Stimulated activated naive CD8-positive, alpha-beta T cell treated with anti-CD3 and anti-CD28 coated beads, Interleukin-15, Interleukin-2, amounts not matched to agents 100 U/mL and 50 U/mL, for 24 hours (primary cell): ENCODE measurements at regions not wholly inside any gene's neighbourhood (a gene's known extent, or its start where the extent isn't known, plus 50 kb on each side); places are given as distances from the start of the nearest gene placed in this dataset.

Experiments used
- ATAC-seq: fragments of 150-1000 bp; cut with Tn5 transposase; one replicate; pipeline ENCODE4 v1.10.0; 2021
- DNase-seq: peaks from one replicate; pipeline ENCODE4 v3.0.0; 2021

- DNase-seq: no peak
- no peak for ATAC-seq
Observed at GRCh38 chr4:157961229-157961990, 211.4 kb downstream of the GASK1B start.

DNA sequence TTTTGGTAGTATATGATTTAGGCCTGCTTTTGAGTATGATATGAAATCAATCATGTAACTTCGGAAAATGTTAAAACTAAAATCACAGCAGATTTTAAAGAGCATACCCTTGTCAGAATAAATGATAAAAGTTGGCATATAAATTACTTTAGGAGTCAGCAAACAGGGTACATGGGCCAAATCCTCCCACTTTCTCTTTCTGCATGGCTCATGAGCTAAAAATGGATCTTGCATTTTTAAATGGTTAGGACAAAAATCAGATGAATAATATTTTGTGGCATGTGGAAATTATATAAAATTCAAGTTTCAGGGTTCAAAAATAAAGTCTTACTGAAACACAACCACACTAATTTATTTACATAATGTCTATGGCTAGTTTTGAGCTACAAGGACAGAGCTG, 214.9 kb downstream of the GASK1B start:
- DNase-seq (no peak), ATAC-seq (no peak)

DNA sequence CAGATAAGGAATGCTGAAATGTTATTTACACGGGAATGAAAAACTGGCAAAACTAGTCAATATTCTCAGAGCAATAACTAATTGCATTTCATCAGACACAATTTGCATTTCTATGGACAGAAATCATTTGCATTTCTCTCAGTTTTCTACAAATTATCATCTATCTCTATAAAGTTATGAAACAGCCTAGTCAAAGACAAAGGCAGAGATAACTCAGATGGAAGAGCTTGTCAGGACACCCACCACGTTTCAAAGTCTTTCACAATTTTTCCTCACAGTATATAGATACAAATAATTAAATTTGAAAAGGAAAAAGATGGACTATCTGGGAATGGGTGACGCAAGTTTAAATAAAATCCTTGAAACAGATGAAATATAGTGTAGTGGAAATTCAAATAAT, 230.8 kb downstream of the GASK1B start:
- ATAC-seq (no peak), DNase-seq (no peak)

DNA sequence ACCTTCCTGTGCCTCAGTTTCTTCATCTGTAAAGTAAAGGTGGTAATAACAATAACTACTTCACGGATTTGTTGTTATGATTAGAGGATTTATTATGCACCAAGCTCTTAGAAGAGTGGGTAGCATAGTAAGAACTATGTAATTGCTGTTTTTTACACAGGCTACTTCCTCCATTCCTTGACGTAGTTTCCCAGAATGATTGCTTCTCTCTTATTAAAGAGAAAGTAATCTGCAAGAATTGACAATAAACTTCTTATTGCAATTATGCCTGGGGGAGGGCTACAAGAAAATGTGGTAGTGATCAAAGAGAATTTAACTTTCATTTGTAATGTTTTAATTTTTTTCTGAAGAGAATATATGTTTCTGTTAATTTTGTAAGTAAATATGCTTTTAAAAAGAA, 238.7 kb downstream of the GASK1B start:
- DNase-seq (no peak), ATAC-seq (no peak)

DNA sequence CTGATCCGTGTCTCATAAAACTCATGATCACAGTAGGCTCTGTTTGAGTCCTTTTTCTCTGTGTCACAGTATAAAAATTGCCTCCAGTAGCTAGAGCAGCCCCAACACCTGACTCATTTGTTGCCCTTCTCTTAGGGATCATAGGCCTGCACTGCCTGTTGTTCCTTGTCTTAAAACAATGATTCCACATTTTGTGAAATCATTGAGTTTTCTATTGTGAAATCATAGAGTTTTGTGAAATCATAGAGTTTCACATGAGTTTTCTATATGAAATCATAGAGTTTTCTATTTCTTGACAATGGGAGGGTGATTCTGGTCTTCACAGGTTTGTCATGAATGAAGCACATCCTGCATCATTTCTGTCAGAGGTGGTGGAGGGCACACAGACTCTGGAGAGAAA, 239.9 kb downstream of the GASK1B start:
- ATAC-seq (no peak), DNase-seq (no peak)

DNA sequence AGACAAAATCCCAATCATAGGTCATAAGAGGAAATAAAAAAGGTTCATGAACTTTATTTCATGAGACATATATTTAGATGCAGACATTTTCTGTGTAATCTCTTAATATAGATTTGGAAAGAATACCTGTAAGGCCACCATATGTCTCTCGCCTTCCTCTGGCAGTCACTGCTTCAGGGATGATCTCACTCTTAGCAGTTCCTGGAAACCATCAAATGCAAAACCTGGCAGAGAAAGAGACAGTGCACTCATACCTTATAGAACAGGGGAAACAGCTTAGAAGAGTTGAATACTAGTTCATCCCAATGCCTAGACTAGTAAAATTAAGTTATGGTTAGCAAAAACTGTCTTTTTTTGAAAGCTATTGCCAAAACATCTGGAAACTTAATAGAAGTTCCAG, 243.3 kb downstream of the GASK1B start:
- no peak for DNase-seq
- ATAC-seq: no peak

- no peak for DNase-seq
- no peak for ATAC-seq
Observed at GRCh38 chr4:157918036-157918832, 254.6 kb downstream of the GASK1B start.

- no peak for DNase-seq
- no peak for ATAC-seq
Observed at GRCh38 chr4:157912212-157912611, 260.6 kb downstream of the GASK1B start.

DNA sequence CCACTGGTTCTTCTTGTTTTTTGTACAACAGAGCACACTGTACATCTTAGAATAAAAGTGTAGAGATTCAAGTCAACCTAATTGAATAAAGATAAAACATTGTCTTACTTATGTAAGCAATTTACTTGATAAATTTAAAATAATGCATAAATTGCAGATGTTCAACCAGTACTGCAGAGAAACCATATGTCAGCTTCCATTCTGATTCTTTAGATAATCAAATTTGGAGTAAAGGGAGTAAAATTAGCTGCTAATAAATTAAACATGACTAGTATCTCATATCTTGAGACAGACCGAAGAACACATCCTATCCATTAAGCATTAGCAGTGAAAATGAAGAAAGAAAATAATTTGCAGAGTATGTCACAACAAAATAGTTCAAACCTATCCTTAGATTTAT, 261.2 kb downstream of the GASK1B start:
- DNase-seq (no peak), ATAC-seq (no peak)

DNA sequence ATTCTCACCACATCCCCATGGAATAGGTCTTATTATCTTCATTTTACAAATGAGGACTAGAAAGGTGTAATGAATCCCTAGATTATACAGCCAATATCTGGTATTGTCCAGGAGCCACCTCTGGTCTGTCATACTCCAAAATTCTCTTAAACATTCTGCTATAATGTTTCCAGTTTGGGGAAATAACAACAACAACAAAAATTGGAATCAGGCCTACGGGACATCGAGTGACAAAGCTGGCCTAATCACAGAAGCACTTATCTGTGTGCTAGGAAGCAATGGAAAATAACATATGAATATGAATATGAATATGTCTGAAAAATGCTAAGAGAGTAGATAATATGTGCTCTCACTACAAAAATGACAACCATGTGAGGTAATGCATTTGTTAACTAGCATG, 264.1 kb downstream of the GASK1B start:
- ATAC-seq (no peak), DNase-seq (no peak)

DNA sequence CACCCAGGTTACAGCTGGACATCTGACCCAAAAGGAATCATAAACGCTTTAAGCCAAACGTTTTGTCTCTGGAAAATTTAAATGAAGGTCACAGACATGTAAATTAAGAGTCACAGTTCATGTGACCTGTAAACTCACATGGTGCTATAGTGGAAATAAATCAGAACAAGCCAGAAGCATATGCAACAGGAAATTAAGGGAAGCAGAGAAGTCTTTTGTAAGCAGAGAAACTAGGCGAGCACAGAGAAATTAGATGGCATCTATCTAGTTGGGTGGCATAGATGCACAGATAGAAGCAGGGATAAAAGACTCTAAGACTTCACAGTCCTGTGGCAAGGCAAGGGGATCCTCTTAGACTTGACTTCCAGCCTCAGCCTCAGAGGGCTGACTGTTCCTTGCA, 264.8 kb downstream of the GASK1B start:
- ATAC-seq (no peak), DNase-seq (no peak)

- ATAC-seq (no peak), DNase-seq (no peak)
Observed at GRCh38 chr4:157907226-157907946, 265.4 kb downstream of the GASK1B start.

GRCh38 chr4:157898836-157899605, 273.8 kb downstream of the GASK1B start:
- no peak for ATAC-seq
- no peak for DNase-seq

- ATAC-seq: no peak
- DNase-seq: no peak
Observed at GRCh38 chr4:157897855-157898370, 274.9 kb downstream of the GASK1B start.

DNA sequence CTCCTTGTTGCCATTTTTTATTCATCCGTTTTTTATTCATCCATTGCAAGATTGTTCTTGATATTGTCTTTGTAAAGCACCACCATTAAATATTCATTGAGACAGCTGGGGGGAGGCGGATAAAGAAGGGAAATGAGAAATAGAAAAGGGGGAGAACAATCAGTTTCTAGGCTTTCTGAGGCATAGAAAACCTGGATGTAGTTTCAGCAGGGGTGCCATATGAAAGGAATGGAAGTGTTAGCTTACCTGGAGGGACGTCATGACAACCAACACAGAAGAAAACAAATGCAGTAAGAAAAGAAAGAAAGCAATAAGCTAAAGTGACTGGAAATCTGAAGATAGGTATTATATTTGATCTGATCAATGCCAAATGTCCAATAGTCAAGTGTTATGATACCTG, 276.1 kb downstream of the GASK1B start:
- ATAC-seq: no peak
- DNase-seq: no peak

DNA sequence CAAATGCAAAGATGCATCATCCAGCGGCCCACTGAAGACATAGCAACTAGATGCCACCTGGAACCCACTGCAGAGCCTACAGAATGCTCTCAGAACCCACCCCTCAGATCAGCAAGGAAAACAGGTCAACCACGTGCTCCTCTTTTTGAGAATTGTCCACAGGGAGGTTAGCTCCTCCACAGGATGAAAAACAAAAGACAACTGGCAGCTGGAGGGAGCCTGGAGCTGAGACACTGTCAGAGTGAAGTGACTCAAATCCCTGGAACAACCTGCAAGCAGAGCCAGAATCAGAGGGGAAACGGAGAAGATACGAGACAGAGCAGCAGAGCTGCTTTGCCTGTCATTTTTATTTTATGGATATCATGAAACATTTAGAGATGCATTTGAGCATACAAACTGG, 277.6 kb downstream of the GASK1B start:
- DNase-seq (no peak), ATAC-seq (no peak)

- DNase-seq (no peak), ATAC-seq (no peak)
Observed at GRCh38 chr4:157889788-157890187, 283.0 kb downstream of the GASK1B start.

DNA sequence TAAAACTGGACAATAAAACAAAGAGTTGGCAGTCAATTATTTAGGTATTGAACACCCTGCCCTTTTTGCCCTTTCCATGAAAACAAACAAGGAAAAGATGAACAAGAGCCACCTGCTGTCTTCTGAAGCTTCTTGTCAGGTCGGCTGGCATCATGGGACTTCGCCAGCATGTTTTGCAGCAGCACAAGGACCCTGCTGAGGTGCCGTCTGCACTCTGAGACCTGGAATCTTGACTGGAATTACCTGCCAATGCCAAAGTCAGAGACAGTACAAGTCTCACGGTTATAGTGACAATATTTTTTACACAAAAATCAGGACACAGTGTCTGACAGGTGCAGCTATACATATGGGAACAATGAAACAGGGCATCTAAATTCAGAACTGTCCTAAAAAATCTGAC, 284.5 kb downstream of the GASK1B start:
- DNase-seq: no peak
- ATAC-seq: no peak

- DNase-seq: no peak
Observed at GRCh38 chr4:157887316-157887715, 285.5 kb downstream of the GASK1B start.

DNA sequence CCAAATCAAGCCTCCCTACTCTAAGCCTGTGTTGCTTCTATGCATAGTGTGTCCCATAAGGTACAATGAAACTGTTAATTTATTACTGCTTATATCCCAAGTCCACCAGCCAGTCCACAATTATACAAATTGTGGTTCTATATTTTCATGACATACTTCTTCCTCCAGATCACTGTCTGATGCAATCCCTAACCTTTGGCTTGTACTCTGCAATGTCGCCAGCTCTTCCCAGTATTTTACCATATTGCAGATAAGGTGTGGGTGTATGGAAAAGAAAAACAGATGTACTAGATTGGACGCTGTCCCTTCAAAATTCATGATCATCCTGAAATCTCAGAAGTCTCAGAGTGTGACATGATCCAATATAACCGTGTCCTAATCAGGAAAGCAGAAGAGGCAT, 286.2 kb downstream of the GASK1B start:
- ATAC-seq (no peak), DNase-seq (no peak)

More at GRCh38 chr4:157887316-157887715, 285.5 kb downstream of the GASK1B start:
- ATAC-seq: no peak

DNA sequence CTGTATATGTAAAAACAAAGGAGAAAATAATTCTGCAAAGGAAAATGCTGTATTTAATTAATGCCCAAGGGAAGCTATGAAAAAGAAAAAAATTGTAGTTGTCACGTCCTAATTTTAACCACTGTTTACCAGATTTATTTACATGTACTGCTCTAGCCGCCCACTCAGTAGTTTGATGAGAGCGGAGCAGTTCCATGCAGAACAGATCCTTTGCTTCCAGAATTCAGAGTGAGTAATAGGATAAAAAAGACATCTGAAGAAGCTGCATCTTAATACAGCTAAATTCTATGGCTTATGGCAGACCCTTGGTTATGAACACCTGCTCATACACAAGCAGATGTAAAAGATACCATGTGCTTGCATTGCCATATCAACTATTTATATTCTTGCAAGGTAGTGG, 287.0 kb downstream of the GASK1B start:
- DNase-seq (no peak), ATAC-seq (no peak)

GRCh38 chr4:157882901-157883300, 289.9 kb downstream of the GASK1B start:
- DNase-seq (no peak), ATAC-seq (no peak)
